ENCODE measurements at regions not wholly inside any gene's neighbourhood (a gene's known extent, or its start where the extent isn't known, plus 50 kb on each side); places are given as distances from the start of the nearest gene placed in this dataset.

GRCh38 chr1:96358057-96358456 is 363.5 kb upstream of the PTBP2 start:
- TF ChIP-seq CTCF (IDR thresholded peaks at IDR 0.05; ENCODE audit: insufficient read depth, low read depth, low read length) (no peak), EZH2 (IDR thresholded peaks at IDR 0.05; ENCODE audit: insufficient read depth, low read length) (no peak)

Data from astrocyte (in vitro differentiated cells and primary cell).